SK-N-SH (cell line): ENCODE measurements at regions not wholly inside any gene's neighbourhood (a gene's known extent, or its start where the extent isn't known, plus 50 kb on each side); places are given as distances from the start of the nearest gene placed in this dataset.

Experiments used
- CTCF ChIP-seq: fragments of 200-600 bp; sonication (generic); IDR thresholded peaks from 2 replicates; pipeline ENCODE4 v1.6.1; 2017; ENCODE audit warnings: antibody characterized with exemption, mild to moderate bottlenecking, moderate library complexity
- RXRA ChIP-seq: IDR thresholded peaks from 2 replicates; pipeline ENCODE4 v1.4.0; 2012; ENCODE audit warnings: low read depth, mild to moderate bottlenecking, borderline replicate concordance
- USF2 ChIP-seq: fragments of 150-350 bp; IDR thresholded peaks from 2 replicates; pipeline ENCODE4 v1.6.1; 2017; ENCODE audit warnings: antibody characterized with exemption, low read length, low read depth, borderline replicate concordance
- TF ChIP-seq, protein P1 (sequence below): IDR thresholded peaks from 2 replicates; pipeline ENCODE4 v1.4.0; 2012; ENCODE audit warnings: low read depth

DNA sequence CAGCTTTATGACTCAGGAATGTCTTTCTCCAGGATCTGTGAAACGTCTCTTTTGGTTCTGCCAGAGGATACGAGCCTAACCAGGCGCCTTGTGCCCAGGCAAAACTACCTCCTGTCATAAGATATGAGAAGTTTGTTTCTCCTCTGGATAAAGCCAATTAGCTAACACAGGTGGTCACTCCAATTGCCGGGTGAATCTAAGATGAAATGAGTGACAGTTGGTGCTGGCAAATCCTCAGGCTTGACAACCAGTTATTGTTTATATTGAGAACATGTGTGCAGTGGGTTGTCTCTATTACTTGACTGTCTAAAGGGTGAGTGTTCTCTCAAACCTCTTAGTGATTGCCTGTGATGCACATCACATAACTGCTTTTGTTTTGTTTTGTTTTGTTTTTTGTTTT, 449.1 kb downstream of the XPNPEP1 start:
- TF ChIP-seq, protein P1, sequence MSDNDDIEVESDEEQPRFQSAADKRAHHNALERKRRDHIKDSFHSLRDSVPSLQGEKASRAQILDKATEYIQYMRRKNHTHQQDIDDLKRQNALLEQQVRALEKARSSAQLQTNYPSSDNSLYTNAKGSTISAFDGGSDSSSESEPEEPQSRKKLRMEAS = no peak
- TF ChIP-seq CTCF (no peak), USF2 (no peak), RXRA (no peak)
